ENCODE measurements at regions not wholly inside any gene's neighbourhood (a gene's known extent, or its start where the extent isn't known, plus 50 kb on each side); places are given as distances from the start of the nearest gene placed in this dataset.

GRCh38 chr22:27554106-27554811, 247.3 kb downstream of the MN1 start:
- no peak for DNase-seq (ENCODE audit: insufficient read length, low spot score)
- TF ChIP-seq CTCF (IDR thresholded peaks at IDR 0.05; ENCODE audit: insufficient read depth, missing control alignments), result no peak
- no peak for FAIRE-seq

- FAIRE-seq (no peak), DNase-seq (ENCODE audit: insufficient read length, low spot score) (no peak)
- no peak for TF ChIP-seq CTCF (IDR thresholded peaks at IDR 0.05; ENCODE audit: insufficient read depth, missing control alignments)
Observed at GRCh38 chr22:27554841-27555456, 246.6 kb downstream of the MN1 start.

GRCh38 chr22:27556371-27556770, 245.2 kb downstream of the MN1 start:
- no peak for FAIRE-seq
- no peak for TF ChIP-seq CTCF (IDR thresholded peaks at IDR 0.05; ENCODE audit: insufficient read depth, missing control alignments)
- no peak for DNase-seq (ENCODE audit: insufficient read length, low spot score)

GRCh38 chr22:27557286-27558008, 244.1 kb downstream of the MN1 start:
- FAIRE-seq (no peak), DNase-seq (ENCODE audit: insufficient read length, low spot score) (no peak)
- TF ChIP-seq CTCF (IDR thresholded peaks at IDR 0.05; ENCODE audit: insufficient read depth, missing control alignments), result no peak

- no peak for FAIRE-seq
- no peak for TF ChIP-seq CTCF (IDR thresholded peaks at IDR 0.05; ENCODE audit: insufficient read depth, missing control alignments)
- DNase-seq (ENCODE audit: insufficient read length, low spot score), result no peak
Observed at GRCh38 chr22:27558658-27559371, 242.7 kb downstream of the MN1 start.

GRCh38 chr22:27560781-27561180, 240.8 kb downstream of the MN1 start:
- no peak for TF ChIP-seq CTCF (IDR thresholded peaks at IDR 0.05; ENCODE audit: insufficient read depth, missing control alignments)
- no peak for FAIRE-seq
- DNase-seq (ENCODE audit: insufficient read length, low spot score), result no peak

Measured in D721Med (cell line).